GM21360 (cell line): ENCODE measurements at regions not wholly inside any gene's neighbourhood (a gene's known extent, or its start where the extent isn't known, plus 50 kb on each side); places are given as distances from the start of the nearest gene placed in this dataset.

Experiments used
- ATAC-seq: cut with Tn5 transposase; IDR thresholded peaks from one replicate; pipeline ENCODE4 v1.9.1; 2021; ENCODE audit warnings: mild to moderate bottlenecking, moderate library complexity; ENCODE audit not compliant: unreplicated experiment

- peak; percentile 99 for ATAC-seq
Observed at GRCh38 chr6:71420693-71421328, 132.2 kb downstream of the OGFRL1 start.

GRCh38 chr6:71421611-71422010 is 133.0 kb downstream of the OGFRL1 start:
- no peak for ATAC-seq

GRCh38 chr6:71430018-71430417 is 141.4 kb downstream of the OGFRL1 start:
- ATAC-seq: no peak

GRCh38 chr6:71433441-71433840 is 144.8 kb downstream of the OGFRL1 start:
- ATAC-seq: no peak

- no peak for ATAC-seq
Observed at GRCh38 chr6:71444222-71444621, 155.6 kb downstream of the OGFRL1 start.

GRCh38 chr6:71446057-71446456 is 157.4 kb downstream of the OGFRL1 start:
- peak; percentile 69 for ATAC-seq

GRCh38 chr6:71446470-71446869 is 157.9 kb downstream of the OGFRL1 start:
- peak; percentile 50 for ATAC-seq

GRCh38 chr6:71452697-71453370 is 164.2 kb downstream of the OGFRL1 start:
- ATAC-seq: no peak

GRCh38 chr6:71453371-71453706 is 164.7 kb downstream of the OGFRL1 start:
- ATAC-seq: no peak

- no peak for ATAC-seq
Observed at GRCh38 chr6:71454056-71454455, 165.4 kb downstream of the OGFRL1 start.

- ATAC-seq: no peak
Observed at GRCh38 chr6:71457929-71458328, 169.3 kb downstream of the OGFRL1 start.

GRCh38 chr6:71459162-71459561 is 170.6 kb downstream of the OGFRL1 start:
- ATAC-seq: no peak

GRCh38 chr6:71460933-71461332 is 172.3 kb downstream of the OGFRL1 start:
- ATAC-seq: no peak

- no peak for ATAC-seq
Observed at GRCh38 chr6:71463061-71463460, 174.4 kb downstream of the OGFRL1 start.

- ATAC-seq: no peak
Observed at GRCh38 chr6:71465096-71465495, 176.5 kb downstream of the OGFRL1 start.

- no peak for ATAC-seq
Observed at GRCh38 chr6:71466362-71466761, 177.8 kb downstream of the OGFRL1 start.

- ATAC-seq: no peak
Observed at GRCh38 chr6:71468038-71468437, 179.4 kb downstream of the OGFRL1 start.

GRCh38 chr6:71468841-71469700 is 180.5 kb downstream of the OGFRL1 start:
- ATAC-seq: no peak

GRCh38 chr6:71471718-71472117 is 183.1 kb downstream of the OGFRL1 start:
- no peak for ATAC-seq

- ATAC-seq: no peak
Observed at GRCh38 chr6:71473926-71474325, 185.3 kb downstream of the OGFRL1 start.

- ATAC-seq: no peak
Observed at GRCh38 chr6:71474942-71475341, 186.3 kb downstream of the OGFRL1 start.

GRCh38 chr6:71476371-71476770 is 187.8 kb downstream of the OGFRL1 start:
- no peak for ATAC-seq
